ENCODE measurements at regions not wholly inside any gene's neighbourhood (a gene's known extent, or its start where the extent isn't known, plus 50 kb on each side); places are given as distances from the start of the nearest gene placed in this dataset.

DNA sequence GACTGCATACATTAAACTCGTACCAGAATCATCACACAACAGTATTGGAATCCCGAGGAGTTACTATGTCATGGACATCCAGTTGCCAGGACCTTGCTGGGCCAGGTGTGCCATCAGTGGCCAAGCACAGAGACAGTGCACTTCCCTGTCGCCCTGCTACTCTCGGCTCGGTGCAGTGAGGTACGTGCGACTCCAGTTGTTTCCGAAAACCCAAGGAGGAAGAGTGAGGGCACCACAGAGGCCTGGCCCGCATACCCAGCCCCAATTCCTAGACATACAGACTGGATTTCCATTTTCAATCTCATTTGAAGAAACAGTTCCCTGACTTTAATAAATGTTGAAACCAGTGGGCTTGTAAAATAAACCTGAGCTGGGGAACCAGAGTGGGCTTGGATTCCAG lies 62.5 kb upstream of the AFDN start:
- TF ChIP-seq, protein P1, sequence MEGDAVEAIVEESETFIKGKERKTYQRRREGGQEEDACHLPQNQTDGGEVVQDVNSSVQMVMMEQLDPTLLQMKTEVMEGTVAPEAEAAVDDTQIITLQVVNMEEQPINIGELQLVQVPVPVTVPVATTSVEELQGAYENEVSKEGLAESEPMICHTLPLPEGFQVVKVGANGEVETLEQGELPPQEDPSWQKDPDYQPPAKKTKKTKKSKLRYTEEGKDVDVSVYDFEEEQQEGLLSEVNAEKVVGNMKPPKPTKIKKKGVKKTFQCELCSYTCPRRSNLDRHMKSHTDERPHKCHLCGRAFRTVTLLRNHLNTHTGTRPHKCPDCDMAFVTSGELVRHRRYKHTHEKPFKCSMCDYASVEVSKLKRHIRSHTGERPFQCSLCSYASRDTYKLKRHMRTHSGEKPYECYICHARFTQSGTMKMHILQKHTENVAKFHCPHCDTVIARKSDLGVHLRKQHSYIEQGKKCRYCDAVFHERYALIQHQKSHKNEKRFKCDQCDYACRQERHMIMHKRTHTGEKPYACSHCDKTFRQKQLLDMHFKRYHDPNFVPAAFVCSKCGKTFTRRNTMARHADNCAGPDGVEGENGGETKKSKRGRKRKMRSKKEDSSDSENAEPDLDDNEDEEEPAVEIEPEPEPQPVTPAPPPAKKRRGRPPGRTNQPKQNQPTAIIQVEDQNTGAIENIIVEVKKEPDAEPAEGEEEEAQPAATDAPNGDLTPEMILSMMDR (tag by site-specific recombination; IDR thresholded peaks at IDR 0.05) = no peak
- TF ChIP-seq ZBTB1 (tag by site-specific recombination; IDR thresholded peaks at IDR 0.05) (no peak), ZNF585B (tag by site-specific recombination; IDR thresholded peaks at IDR 0.05) (no peak), ZNF274 (IDR thresholded peaks at IDR 0.05; ENCODE audit: low read length) (no peak), ZNF274 (tag by site-specific recombination; IDR thresholded peaks at IDR 0.05; ENCODE audit: borderline replicate concordance) (no peak), ZNF658 (tag by site-specific recombination; IDR thresholded peaks at IDR 0.05) (no peak), ZNF629 (tag by site-specific recombination; IDR thresholded peaks at IDR 0.05) (no peak), ZNF140 (tag by site-specific recombination; IDR thresholded peaks at IDR 0.05) (no peak), ZNF121 (tag by site-specific recombination; IDR thresholded peaks at IDR 0.05) (no peak), ZNF510 (tag by site-specific recombination; IDR thresholded peaks at IDR 0.05; ENCODE audit: insufficient replicate concordance) (no peak)
- TF ChIP-seq, protein P2, sequence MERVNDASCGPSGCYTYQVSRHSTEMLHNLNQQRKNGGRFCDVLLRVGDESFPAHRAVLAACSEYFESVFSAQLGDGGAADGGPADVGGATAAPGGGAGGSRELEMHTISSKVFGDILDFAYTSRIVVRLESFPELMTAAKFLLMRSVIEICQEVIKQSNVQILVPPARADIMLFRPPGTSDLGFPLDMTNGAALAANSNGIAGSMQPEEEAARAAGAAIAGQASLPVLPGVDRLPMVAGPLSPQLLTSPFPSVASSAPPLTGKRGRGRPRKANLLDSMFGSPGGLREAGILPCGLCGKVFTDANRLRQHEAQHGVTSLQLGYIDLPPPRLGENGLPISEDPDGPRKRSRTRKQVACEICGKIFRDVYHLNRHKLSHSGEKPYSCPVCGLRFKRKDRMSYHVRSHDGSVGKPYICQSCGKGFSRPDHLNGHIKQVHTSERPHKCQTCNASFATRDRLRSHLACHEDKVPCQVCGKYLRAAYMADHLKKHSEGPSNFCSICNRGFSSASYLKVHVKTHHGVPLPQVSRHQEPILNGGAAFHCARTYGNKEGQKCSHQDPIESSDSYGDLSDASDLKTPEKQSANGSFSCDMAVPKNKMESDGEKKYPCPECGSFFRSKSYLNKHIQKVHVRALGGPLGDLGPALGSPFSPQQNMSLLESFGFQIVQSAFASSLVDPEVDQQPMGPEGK (tag by site-specific recombination; IDR thresholded peaks at IDR 0.05) = no peak
- TF ChIP-seq, protein P3, sequence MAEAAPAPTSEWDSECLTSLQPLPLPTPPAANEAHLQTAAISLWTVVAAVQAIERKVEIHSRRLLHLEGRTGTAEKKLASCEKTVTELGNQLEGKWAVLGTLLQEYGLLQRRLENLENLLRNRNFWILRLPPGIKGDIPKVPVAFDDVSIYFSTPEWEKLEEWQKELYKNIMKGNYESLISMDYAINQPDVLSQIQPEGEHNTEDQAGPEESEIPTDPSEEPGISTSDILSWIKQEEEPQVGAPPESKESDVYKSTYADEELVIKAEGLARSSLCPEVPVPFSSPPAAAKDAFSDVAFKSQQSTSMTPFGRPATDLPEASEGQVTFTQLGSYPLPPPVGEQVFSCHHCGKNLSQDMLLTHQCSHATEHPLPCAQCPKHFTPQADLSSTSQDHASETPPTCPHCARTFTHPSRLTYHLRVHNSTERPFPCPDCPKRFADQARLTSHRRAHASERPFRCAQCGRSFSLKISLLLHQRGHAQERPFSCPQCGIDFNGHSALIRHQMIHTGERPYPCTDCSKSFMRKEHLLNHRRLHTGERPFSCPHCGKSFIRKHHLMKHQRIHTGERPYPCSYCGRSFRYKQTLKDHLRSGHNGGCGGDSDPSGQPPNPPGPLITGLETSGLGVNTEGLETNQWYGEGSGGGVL (tag by site-specific recombination; IDR thresholded peaks at IDR 0.05) = no peak
